SK-N-SH (cell line): ENCODE measurements at regions not wholly inside any gene's neighbourhood (a gene's known extent, or its start where the extent isn't known, plus 50 kb on each side); places are given as distances from the start of the nearest gene placed in this dataset.

Experiments used
- GATA2 ChIP-seq: sonication (generic); formaldehyde crosslinking; IDR thresholded peaks from 2 replicates; pipeline ENCODE4 v1.5.0; 2020; ENCODE audit warnings: mild to moderate bottlenecking, missing genetic modification reagents
- TF ChIP-seq, protein P1 (sequence below): IDR thresholded peaks from 2 replicates; pipeline ENCODE4 v1.4.0; 2012; ENCODE audit warnings: low read depth, borderline replicate concordance
- TF ChIP-seq, protein P2 (sequence below): fragments of 200-600 bp; sonication (generic); IDR thresholded peaks from 2 replicates; pipeline ENCODE4 v1.6.1; 2017; ENCODE audit warnings: antibody characterized with exemption, mild to moderate bottlenecking, moderate library complexity

DNA sequence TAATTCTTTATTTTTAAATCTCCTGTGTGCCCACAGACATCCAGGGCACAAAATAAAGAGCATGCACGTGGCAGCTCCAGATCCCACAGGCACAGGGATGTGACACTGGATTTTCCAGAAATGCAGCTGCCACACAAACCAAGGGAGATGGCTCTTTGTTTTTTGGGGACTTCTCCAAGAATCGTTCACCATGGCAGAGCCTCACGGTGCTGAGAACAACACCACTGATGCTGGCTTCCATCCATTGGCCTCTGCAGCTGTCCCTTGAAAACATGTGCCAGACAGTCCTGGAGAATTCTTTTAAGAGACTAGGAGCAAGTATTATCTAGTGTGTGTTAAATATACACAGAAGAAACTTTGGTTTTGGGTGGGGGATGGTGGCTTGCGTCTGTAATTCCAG lies 73.2 kb upstream of the SLC22A11 start:
- no peak for TF ChIP-seq GATA2 (CRISPR knock-in tag)
- TF ChIP-seq, protein P1, sequence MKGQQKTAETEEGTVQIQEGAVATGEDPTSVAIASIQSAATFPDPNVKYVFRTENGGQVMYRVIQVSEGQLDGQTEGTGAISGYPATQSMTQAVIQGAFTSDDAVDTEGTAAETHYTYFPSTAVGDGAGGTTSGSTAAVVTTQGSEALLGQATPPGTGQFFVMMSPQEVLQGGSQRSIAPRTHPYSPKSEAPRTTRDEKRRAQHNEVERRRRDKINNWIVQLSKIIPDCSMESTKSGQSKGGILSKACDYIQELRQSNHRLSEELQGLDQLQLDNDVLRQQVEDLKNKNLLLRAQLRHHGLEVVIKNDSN, result no peak
- TF ChIP-seq, protein P2, sequence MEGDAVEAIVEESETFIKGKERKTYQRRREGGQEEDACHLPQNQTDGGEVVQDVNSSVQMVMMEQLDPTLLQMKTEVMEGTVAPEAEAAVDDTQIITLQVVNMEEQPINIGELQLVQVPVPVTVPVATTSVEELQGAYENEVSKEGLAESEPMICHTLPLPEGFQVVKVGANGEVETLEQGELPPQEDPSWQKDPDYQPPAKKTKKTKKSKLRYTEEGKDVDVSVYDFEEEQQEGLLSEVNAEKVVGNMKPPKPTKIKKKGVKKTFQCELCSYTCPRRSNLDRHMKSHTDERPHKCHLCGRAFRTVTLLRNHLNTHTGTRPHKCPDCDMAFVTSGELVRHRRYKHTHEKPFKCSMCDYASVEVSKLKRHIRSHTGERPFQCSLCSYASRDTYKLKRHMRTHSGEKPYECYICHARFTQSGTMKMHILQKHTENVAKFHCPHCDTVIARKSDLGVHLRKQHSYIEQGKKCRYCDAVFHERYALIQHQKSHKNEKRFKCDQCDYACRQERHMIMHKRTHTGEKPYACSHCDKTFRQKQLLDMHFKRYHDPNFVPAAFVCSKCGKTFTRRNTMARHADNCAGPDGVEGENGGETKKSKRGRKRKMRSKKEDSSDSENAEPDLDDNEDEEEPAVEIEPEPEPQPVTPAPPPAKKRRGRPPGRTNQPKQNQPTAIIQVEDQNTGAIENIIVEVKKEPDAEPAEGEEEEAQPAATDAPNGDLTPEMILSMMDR, result no peak
